ENCODE measurements at regions not wholly inside any gene's neighbourhood (a gene's known extent, or its start where the extent isn't known, plus 50 kb on each side); places are given as distances from the start of the nearest gene placed in this dataset.

DNA sequence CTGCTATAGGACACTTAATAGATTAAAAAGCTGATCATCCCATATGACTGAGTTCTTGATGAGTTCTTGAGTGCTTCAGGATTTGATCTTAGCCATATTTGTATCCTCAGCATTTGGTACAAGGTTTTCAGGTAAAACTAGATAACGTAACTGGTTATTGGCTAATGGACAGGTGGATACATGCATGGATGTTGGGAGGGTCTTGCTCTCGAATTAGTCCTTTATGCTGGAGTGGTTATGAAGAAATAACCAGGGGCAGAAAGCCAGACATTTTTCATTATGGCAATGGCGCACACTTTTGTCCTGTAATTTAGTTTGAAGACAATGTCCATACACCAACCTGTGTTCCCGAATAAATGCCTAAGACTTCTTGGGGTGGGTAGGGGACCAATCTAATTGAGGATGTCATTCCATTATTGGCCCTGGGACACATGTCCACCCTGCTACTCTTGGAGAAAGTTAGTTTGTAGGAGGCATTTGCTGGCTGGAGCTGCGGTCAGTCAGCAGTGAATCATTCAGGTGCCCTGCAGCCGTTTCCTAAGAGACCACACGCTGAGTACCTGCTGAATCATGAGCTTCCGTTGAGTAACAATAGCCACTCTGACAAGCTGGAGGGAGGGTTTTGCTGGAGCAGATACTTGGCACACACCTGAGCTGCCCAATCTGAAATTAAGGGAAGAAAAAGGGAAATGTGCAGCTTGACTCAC is 194.4 kb downstream of the FOXA2 start:
- no peak for TF ChIP-seq CTCF (IDR thresholded peaks at IDR 0.05)
- TF ChIP-seq EP300 (IDR thresholded peaks at IDR 0.05), result no peak
